ENCODE measurements at regions not wholly inside any gene's neighbourhood (a gene's known extent, or its start where the extent isn't known, plus 50 kb on each side); places are given as distances from the start of the nearest gene placed in this dataset.

- DNase-seq, result no peak
Observed at GRCh38 chr20:6831461-6831860, 64.0 kb downstream of the BMP2 start.

- no peak for DNase-seq
Observed at GRCh38 chr20:6832811-6833210, 65.3 kb downstream of the BMP2 start.

- DNase-seq, result no peak
Observed at GRCh38 chr20:6835609-6836008, 68.1 kb downstream of the BMP2 start.

- no peak for DNase-seq
Observed at GRCh38 chr20:6836821-6837374, 69.4 kb downstream of the BMP2 start.

- DNase-seq, result no peak
Observed at GRCh38 chr20:6837730-6838129, 70.2 kb downstream of the BMP2 start.

DNA sequence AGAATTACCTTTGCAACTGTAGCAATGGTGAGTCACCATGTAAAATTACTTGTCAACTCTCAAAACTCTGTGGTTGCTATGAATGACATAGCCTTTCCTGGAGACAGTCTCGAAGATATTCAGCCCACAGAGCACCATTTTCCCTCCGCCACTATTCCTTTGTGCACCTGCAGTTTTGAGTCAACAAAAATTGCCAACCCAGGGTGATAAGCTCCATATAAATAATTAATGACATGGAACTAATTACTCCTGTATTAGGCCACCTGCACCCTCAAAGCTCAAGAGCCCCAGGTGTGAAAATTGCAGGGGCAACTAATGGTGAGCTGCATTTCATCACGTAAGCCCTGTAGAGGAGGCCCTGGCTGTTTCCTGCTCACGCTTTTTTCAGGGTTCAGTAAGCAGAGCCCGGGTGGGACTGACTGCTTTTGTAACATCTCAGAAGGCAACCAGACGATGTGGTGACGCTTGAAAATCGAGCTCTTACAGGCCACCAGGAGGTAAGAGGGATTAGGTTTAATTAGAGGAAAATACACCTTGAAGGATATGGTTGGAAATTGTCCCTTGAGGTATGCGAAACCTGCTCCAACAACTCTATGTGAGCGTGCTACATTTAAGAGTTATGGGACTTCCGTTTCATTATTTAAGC lies 70.8 kb downstream of the BMP2 start:
- DNase-seq, result peak; percentile 67

GRCh38 chr20:6841128-6841527 lies 73.6 kb downstream of the BMP2 start:
- no peak for DNase-seq

DNA sequence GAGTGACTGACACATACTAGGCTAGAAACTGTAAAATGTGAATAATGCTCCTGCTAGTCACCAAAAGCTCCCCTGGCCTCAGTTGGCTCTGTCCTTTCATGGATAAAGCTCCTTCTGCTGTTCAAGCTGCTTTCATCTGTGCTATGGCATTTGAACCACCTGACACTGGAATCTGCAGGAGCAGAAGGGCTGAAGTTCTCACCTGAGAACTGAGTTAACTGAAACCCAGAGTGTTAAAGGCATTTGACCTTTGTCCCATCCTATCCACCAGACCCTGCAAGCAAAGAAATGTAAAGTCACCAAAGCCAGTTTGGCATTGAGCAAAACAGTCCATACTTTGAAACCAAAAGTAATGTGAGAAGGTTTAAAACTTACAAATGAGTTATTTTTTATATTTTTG lies 77.7 kb downstream of the BMP2 start:
- no peak for DNase-seq

DNA sequence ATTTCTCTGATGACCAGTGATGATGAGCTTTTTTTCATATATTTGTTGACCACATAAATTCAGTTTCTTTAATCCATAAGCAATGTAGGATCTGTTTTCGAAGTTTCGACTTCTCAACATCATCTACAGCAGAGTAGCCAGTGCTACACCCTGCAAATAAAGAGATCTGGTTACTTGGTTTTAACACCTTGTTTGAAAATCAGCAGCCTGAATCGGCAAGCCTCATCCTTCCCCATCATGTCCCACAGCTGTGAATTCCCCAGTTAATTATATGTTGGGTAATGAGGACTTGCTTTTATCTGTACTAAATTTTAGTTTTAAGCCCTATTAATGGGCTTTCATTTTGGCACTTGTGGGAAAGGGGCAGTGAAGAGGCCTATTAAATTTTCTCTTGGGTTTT lies 80.6 kb downstream of the BMP2 start:
- DNase-seq, result no peak

- DNase-seq, result no peak
Observed at GRCh38 chr20:6848992-6849391, 81.5 kb downstream of the BMP2 start.

GRCh38 chr20:6851136-6851535 lies 83.7 kb downstream of the BMP2 start:
- DNase-seq, result no peak

DNA sequence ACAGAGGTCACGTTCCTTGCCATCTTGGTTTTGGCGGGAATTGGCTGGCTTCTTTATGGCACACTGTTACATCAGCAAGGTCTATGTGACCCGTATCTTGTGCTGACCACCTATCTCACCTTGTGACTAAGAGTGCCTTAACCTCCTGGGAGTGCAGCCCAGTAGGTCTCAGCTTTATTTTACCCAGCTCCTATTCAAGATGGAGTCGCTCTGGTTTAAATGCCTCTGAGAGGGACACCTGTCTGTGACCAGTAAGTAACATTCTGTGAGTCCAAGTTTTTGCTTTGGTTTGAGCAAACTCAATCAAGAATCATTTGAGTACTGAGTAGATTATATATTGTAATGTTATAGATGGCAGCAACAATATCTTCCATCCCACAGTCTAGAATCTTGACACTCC lies 85.0 kb downstream of the BMP2 start:
- no peak for DNase-seq

GRCh38 chr20:6855104-6855503 lies 87.6 kb downstream of the BMP2 start:
- DNase-seq, result no peak

- no peak for DNase-seq
Observed at GRCh38 chr20:6855796-6856195, 88.3 kb downstream of the BMP2 start.

- no peak for DNase-seq
Observed at GRCh38 chr20:6857927-6858326, 90.4 kb downstream of the BMP2 start.

DNA sequence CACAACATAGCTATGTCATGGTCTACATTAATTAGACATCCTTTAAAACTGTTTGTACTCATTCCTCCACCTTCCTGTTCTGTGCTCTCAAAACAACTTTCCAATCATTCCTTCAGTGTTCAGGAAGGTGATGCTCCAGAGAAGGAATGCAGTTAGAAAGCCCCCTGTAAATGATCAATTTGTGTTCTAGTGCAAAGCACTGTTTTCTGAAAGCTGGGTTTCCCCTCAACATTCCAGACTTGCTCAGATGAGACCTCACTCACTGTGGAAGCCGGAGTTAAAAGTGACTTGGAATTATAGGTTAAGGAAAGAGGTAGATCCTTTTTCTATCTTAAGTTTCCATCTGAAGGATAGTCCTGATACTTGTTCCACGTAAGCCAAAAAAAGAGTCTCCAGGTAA lies 95.9 kb downstream of the BMP2 start:
- DNase-seq, result no peak

DNA sequence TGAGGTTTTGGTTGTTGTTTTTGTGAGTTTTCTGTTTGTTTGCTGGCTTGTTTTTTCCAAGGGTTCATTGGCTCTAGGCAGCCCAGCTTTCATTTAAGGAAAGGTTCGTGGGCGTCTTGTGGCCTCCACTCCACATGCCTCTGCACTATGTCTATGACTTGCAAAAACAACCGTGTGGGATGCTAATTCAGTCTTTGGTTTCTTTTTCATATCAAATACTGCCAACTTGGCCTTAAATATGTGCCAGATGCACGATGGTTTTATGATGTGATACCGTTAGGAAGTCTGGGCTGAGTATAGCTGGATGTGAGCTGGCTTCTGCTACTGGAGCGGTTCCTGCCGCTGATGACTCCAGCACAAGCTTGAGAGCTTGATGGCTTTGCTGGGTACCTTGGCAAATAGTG lies 96.3 kb downstream of the BMP2 start:
- DNase-seq, result no peak

DNA sequence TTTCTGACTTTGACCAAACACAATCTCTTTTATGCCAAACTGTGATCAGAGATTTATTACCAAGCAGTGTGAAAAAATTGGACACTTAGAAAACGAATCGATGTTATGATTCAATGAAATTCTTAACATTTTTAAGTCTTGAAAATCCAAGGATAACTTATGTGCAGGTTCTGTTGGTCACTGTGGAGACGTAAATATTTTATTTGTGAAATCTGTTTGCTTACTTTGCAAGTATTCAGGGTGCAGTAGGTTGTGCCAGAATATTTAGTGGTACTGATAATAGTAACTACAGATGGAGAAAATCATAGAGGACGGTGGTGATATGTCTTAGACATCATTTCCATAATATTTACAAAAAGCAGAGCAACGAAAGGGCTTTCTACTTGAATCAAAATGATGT lies 97.3 kb downstream of the BMP2 start:
- DNase-seq, result no peak

- DNase-seq, result no peak
Observed at GRCh38 chr20:6866741-6867140, 99.3 kb downstream of the BMP2 start.

DNA sequence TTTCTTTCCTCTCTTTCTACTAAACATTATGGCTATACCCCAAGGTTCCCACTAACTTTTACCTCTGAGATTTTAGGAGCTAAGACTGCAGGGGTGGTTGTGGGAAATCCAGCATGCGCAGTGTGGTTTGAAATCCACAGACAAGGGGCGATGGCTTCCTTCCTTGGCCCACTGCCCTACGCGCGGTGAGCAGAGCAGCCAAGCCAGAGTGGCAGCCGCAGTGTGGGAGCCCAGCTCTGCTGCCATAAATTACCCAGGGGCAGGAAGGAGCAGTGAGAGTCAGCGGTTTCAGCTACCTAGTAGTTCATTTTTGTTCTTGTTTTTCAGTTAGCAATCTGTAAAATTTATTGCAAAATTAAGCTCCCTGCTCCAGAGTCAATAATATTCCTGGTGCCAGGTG lies 101.4 kb downstream of the BMP2 start:
- no peak for DNase-seq

DNA sequence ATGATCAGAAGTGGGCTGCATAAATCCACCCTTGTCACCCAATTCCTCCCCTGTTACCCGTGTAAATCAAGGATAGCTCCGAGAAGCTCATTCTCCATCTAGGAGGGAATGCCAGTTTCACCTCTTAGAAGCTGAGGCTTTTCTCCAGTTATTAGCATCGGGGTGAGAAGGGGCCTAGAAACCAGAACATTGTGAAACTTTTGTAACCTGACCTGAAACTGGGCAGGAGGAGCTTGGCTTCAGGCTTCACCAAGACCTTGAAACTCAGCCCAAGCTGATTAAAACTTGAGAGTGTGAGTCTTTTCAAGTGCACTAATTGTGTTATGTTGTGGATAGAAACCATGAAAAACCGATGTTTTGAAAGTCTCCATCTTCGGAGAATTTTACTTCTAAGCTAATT lies 103.1 kb downstream of the BMP2 start:
- DNase-seq, result no peak

GRCh38 chr20:6877633-6878032 lies 110.1 kb downstream of the BMP2 start:
- DNase-seq, result no peak

GRCh38 chr20:6882561-6883291 lies 115.2 kb downstream of the BMP2 start:
- DNase-seq, result no peak

DNA sequence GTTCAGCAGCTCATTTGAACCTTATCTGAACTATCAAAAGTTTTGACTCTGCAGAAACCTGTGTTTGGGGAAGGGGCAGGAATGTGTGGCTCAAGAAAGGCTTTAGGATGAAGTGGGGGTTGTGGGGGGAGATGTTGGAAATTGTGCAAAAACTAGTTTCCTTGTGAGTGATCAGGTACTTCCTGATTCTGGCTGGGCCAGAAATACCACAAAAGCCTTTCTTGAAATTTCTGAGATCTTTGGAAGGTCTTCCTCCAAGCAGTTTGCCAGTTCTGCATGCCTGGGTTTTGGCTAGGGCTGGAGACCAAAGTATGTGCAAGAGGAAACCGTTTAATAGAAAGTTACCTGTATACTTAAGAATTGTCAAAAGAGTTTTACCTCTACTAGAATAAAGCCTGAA lies 116.6 kb downstream of the BMP2 start:
- no peak for DNase-seq
